Progenitor cell of endocrine pancreas (in vitro differentiated cells): ENCODE measurements at regions not wholly inside any gene's neighbourhood (a gene's known extent, or its start where the extent isn't known, plus 50 kb on each side); places are given as distances from the start of the nearest gene placed in this dataset.
"Not testable (repeated sequence)": the region's sequence is repeated elsewhere in the genome, so short reads cannot be mapped to it uniquely, and the experiment has no call there.

ENCODE experiments used
- DNase-seq: peaks from one replicate; pipeline ENCODE4 v3.0.0; 2021; ENCODE audit warnings: low spot score; ENCODE audit not compliant: unreplicated experiment
- H3K27ac Mint-ChIP-seq: 2 replicates; pipeline ENCODE4 v1.8.0; 2021; ENCODE audit warnings: mild to moderate bottlenecking, moderate library complexity, mixed read lengths
- H3K27me3 Mint-ChIP-seq: 2 replicates; pipeline ENCODE4 v1.8.0; 2021; ENCODE audit warnings: mixed read lengths
- H3K36me3 Mint-ChIP-seq: 2 replicates; pipeline ENCODE4 v1.8.0; 2022; ENCODE audit warnings: mixed read lengths; ENCODE audit not compliant: insufficient read depth
- H3K4me1 Mint-ChIP-seq: 2 replicates; pipeline ENCODE4 v1.8.0; 2021; ENCODE audit warnings: low read depth, mixed read lengths
- H3K4me3 Mint-ChIP-seq: 2 replicates; pipeline ENCODE4 v1.8.0; 2021; ENCODE audit warnings: low read depth, mild to moderate bottlenecking, moderate library complexity, mixed read lengths
- H3K9me3 Mint-ChIP-seq: 2 replicates; pipeline ENCODE4 v1.8.0; 2021; ENCODE audit warnings: low read depth, mixed read lengths
- TF ChIP-seq, protein P1 (sequence below): fragments of 200-600 bp; sonication (generic); IDR thresholded peaks from one replicate; pipeline ENCODE4 v1.5.0; 2021; ENCODE audit warnings: antibody characterized with exemption, mild to moderate bottlenecking; ENCODE audit not compliant: unreplicated experiment

DNA sequence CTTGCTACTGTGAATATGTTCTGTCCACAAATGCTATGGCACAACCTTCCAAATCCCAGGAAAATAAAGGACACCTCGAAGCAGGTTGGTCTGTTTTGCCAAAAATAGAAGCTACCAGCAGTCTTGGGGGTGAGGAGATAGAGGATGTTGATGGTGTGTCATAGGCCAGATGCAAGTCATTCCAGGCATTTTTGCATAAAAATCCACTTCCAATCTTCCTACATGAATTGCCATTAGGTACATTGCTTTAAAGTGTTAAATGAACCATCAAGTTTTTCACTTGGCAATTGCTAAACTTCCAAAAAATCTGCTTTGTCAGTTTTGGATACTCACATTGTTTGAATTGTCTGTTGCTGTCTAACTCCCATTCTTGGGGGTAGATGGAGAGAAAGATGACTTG is 295.4 kb downstream of the MYCN start:
- no peak for DNase-seq
- peaks cover 12% of the 10 kb centered on the region for H3K4me1 Mint-ChIP-seq
- TF ChIP-seq, protein P1, sequence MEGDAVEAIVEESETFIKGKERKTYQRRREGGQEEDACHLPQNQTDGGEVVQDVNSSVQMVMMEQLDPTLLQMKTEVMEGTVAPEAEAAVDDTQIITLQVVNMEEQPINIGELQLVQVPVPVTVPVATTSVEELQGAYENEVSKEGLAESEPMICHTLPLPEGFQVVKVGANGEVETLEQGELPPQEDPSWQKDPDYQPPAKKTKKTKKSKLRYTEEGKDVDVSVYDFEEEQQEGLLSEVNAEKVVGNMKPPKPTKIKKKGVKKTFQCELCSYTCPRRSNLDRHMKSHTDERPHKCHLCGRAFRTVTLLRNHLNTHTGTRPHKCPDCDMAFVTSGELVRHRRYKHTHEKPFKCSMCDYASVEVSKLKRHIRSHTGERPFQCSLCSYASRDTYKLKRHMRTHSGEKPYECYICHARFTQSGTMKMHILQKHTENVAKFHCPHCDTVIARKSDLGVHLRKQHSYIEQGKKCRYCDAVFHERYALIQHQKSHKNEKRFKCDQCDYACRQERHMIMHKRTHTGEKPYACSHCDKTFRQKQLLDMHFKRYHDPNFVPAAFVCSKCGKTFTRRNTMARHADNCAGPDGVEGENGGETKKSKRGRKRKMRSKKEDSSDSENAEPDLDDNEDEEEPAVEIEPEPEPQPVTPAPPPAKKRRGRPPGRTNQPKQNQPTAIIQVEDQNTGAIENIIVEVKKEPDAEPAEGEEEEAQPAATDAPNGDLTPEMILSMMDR, result no peak
- H3K27ac Mint-ChIP-seq, result no peak overlapping the region
- no peaks in the 10 kb centered on the region for H3K36me3 Mint-ChIP-seq
- peaks cover 3% of the 10 kb centered on the region for H3K9me3 Mint-ChIP-seq
- H3K4me3 Mint-ChIP-seq, result no peak overlapping the region
- peaks cover 4% of the 10 kb centered on the region for H3K27me3 Mint-ChIP-seq

GRCh38 chr2:16235291-16235690 is 294.9 kb downstream of the MYCN start:
- not testable (repeated sequence) for DNase-seq, H3K27ac Mint-ChIP-seq, H3K27me3 Mint-ChIP-seq, H3K9me3 Mint-ChIP-seq, H3K36me3 Mint-ChIP-seq
- Mint-ChIP-seq H3K4me3 (peak overlapping the region; percentile 49), H3K4me1 (peaks cover 12% of the 10 kb centered on the region)

DNA sequence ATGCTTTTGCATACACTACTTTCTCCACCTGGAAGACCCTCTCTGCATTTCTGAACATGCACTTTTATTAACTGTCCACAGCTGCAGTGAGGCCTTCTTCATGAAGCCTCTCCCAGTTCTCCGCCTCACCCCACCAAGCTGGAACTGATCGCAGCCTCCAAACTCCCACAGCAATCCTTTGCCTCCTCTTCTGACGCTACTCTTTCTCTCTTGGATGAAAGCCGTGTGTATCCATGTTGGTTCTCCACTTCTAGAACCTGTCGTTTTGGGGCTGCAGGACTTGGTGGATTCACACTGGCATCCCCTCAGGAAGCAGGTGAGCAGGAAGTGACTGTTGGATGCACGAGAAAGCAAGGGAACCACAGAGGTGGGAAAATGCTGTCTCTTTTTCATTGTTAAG is 288.6 kb downstream of the MYCN start:
- Mint-ChIP-seq H3K27me3 (peaks cover 23% of the 10 kb centered on the region), H3K36me3 (no peaks in the 10 kb centered on the region), H3K4me3 (no peak overlapping the region), H3K27ac (no peak overlapping the region), H3K4me1 (no peaks in the 10 kb centered on the region), H3K9me3 (no peaks in the 10 kb centered on the region)
- DNase-seq, result no peak
- TF ChIP-seq, protein P1, result no peak

DNA sequence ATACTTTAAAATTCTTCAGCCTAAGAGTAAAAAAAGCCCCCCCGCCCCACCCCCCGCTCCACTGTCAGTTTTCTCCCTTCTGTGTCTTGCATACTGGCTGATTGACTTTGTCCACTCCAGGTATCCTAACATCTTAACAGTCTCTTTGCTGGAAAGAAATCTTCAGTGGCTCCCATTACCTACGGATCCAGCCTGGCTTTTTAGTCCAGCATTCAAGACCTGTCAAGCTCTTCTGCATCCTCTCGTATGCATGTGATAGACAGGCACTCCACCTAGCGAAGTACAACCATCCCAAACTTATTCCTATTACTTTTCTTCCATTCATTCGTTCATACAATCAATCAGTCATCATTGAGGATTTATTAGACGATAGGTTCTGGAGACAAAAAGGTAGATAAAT is 288.1 kb downstream of the MYCN start:
- Mint-ChIP-seq H3K36me3 (no peaks in the 10 kb centered on the region), H3K4me3 (no peak overlapping the region), H3K4me1 (peaks cover under 1% of the 10 kb centered on the region), H3K27me3 (peaks cover 28% of the 10 kb centered on the region), H3K9me3 (no peaks in the 10 kb centered on the region), H3K27ac (no peak overlapping the region)
- TF ChIP-seq, protein P1, result no peak
- no peak for DNase-seq

- H3K4me3 Mint-ChIP-seq, result no peak overlapping the region
- TF ChIP-seq, protein P1, result no peak
- no peaks in the 10 kb centered on the region for H3K9me3 Mint-ChIP-seq
- H3K27ac Mint-ChIP-seq, result no peak overlapping the region
- H3K27me3 Mint-ChIP-seq, result peaks cover 30% of the 10 kb centered on the region
- H3K36me3 Mint-ChIP-seq, result no peaks in the 10 kb centered on the region
- DNase-seq, result no peak
- peaks cover 3% of the 10 kb centered on the region for H3K4me1 Mint-ChIP-seq
Observed at GRCh38 chr2:16227811-16228462, 287.6 kb downstream of the MYCN start.

GRCh38 chr2:16226943-16227664 is 286.8 kb downstream of the MYCN start:
- peaks cover 33% of the 10 kb centered on the region for H3K27me3 Mint-ChIP-seq
- peaks cover 3% of the 10 kb centered on the region for H3K4me1 Mint-ChIP-seq
- DNase-seq, result no peak
- H3K9me3 Mint-ChIP-seq, result no peaks in the 10 kb centered on the region
- H3K4me3 Mint-ChIP-seq, result no peak overlapping the region
- no peak overlapping the region for H3K27ac Mint-ChIP-seq
- TF ChIP-seq, protein P1, result no peak
- H3K36me3 Mint-ChIP-seq, result no peaks in the 10 kb centered on the region
